ENCODE measurements at regions not wholly inside any gene's neighbourhood (a gene's known extent, or its start where the extent isn't known, plus 50 kb on each side); places are given as distances from the start of the nearest gene placed in this dataset.

- TF ChIP-seq, protein P1, sequence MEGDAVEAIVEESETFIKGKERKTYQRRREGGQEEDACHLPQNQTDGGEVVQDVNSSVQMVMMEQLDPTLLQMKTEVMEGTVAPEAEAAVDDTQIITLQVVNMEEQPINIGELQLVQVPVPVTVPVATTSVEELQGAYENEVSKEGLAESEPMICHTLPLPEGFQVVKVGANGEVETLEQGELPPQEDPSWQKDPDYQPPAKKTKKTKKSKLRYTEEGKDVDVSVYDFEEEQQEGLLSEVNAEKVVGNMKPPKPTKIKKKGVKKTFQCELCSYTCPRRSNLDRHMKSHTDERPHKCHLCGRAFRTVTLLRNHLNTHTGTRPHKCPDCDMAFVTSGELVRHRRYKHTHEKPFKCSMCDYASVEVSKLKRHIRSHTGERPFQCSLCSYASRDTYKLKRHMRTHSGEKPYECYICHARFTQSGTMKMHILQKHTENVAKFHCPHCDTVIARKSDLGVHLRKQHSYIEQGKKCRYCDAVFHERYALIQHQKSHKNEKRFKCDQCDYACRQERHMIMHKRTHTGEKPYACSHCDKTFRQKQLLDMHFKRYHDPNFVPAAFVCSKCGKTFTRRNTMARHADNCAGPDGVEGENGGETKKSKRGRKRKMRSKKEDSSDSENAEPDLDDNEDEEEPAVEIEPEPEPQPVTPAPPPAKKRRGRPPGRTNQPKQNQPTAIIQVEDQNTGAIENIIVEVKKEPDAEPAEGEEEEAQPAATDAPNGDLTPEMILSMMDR (IDR thresholded peaks at IDR 0.05 in 4 of 5, conservative IDR thresholded peaks at IDR 0.05 in 1 of 5), result no peak
- TF ChIP-seq POLR2A (IDR thresholded peaks at IDR 0.05), result no peak
Observed at GRCh38 chr1:79373481-79374125, 367.1 kb upstream of the ADGRL4 start.
